H9 (cell line): ENCODE measurements at regions not wholly inside any gene's neighbourhood (a gene's known extent, or its start where the extent isn't known, plus 50 kb on each side); places are given as distances from the start of the nearest gene placed in this dataset.

ENCODE experiments used
- DNase-seq: peaks from one replicate; pipeline ENCODE4 v3.0.0-alpha.2; 2017
- H2AFZ ChIP-seq: one replicate; pipeline ENCODE4 v1.6.1; 2013; ENCODE audit warnings: mild to moderate bottlenecking, low read length, control low read depth, moderate library complexity
- H2AK5ac ChIP-seq: 2 replicates; pipeline ENCODE4 v1.6.1; 2013; ENCODE audit warnings: low read length, control low read depth, mixed read lengths; ENCODE audit not compliant: insufficient read length
- H2BK120ac ChIP-seq: one replicate; pipeline ENCODE4 v1.6.1; 2013; ENCODE audit warnings: low read depth, mild to moderate bottlenecking, low read length, control low read depth, inconsistent platforms; ENCODE audit not compliant: poor library complexity, severe bottlenecking
- H2BK12ac ChIP-seq: 2 replicates; pipeline ENCODE4 v1.6.1; 2013; ENCODE audit warnings: low read length, control low read depth, mixed read lengths, low read depth; ENCODE audit not compliant: insufficient read length
- H2BK15ac ChIP-seq: 2 replicates; pipeline ENCODE4 v1.6.1; 2013; ENCODE audit warnings: low read depth, low read length, control low read depth
- H2BK20ac ChIP-seq: one replicate; pipeline ENCODE4 v1.6.1; 2013; ENCODE audit warnings: low read depth, mild to moderate bottlenecking, low read length, control low read depth, inconsistent platforms; ENCODE audit not compliant: poor library complexity, severe bottlenecking
- H2BK5ac ChIP-seq: 2 replicates; pipeline ENCODE4 v1.6.1; 2013; ENCODE audit warnings: low read length, control low read depth, mixed read lengths; ENCODE audit not compliant: insufficient read length
- H3K14ac ChIP-seq: 2 replicates; pipeline ENCODE4 v1.6.1; 2013; ENCODE audit warnings: low read length, control low read depth; ENCODE audit not compliant: insufficient read depth
- H3K18ac ChIP-seq: 2 replicates; pipeline ENCODE4 v1.6.1; 2013; ENCODE audit warnings: low read depth, mild to moderate bottlenecking, mixed read lengths, low read length, control low read depth; ENCODE audit not compliant: insufficient read length
- H3K23ac ChIP-seq: 2 replicates; pipeline ENCODE4 v1.6.1; 2013; ENCODE audit warnings: low read length, control low read depth, mixed read lengths, low read depth; ENCODE audit not compliant: insufficient read length
- H3K23me2 ChIP-seq: 2 replicates; pipeline ENCODE4 v1.6.1; 2013; ENCODE audit warnings: low read depth, mild to moderate bottlenecking, mixed read lengths, low read length, control low read depth; ENCODE audit not compliant: insufficient read length, poor library complexity, severe bottlenecking
- H3K27ac ChIP-seq: 2 replicates; pipeline ENCODE4 v1.5.1; 2013; ENCODE audit warnings: low read length, control low read depth, mixed read lengths, low read depth; ENCODE audit not compliant: insufficient read length
- H3K27me3 ChIP-seq: 2 replicates; pipeline ENCODE4 v1.6.1; 2013; ENCODE audit warnings: low read length, control low read depth, inconsistent platforms; ENCODE audit not compliant: insufficient read depth
- H3K4ac ChIP-seq: 2 replicates; pipeline ENCODE4 v1.6.1; 2013; ENCODE audit warnings: low read depth, mild to moderate bottlenecking, control low read depth, inconsistent platforms, low read length, moderate library complexity
- H3K4me1 ChIP-seq: 2 replicates; pipeline ENCODE4 v1.6.1; 2013; ENCODE audit warnings: low read length, control low read depth, inconsistent platforms; ENCODE audit not compliant: insufficient read depth
- H3K4me2 ChIP-seq: 2 replicates; pipeline ENCODE4 v1.6.1; 2013; ENCODE audit warnings: low read length, control low read depth, mixed read lengths; ENCODE audit not compliant: insufficient read length, insufficient read depth
- H3K56ac ChIP-seq: 2 replicates; pipeline ENCODE4 v1.6.1; 2013; ENCODE audit warnings: low read depth, mild to moderate bottlenecking, mixed read lengths, low read length, control low read depth; ENCODE audit not compliant: insufficient read length
- H3K79me1 ChIP-seq: 2 replicates; pipeline ENCODE4 v1.6.1; 2013; ENCODE audit warnings: low read depth, mild to moderate bottlenecking, moderate library complexity, low read length, control low read depth, inconsistent platforms; ENCODE audit not compliant: insufficient read depth, poor library complexity, severe bottlenecking
- H3K79me2 ChIP-seq: 2 replicates; pipeline ENCODE4 v1.6.1; 2013; ENCODE audit warnings: low read length, control low read depth, inconsistent platforms; ENCODE audit not compliant: insufficient read depth
- H3K9ac ChIP-seq: 2 replicates; pipeline ENCODE4 v1.6.1; 2013; ENCODE audit warnings: low read length, control low read depth, mixed read lengths; ENCODE audit not compliant: insufficient read length; ENCODE audit errors: extremely low read depth
- H3K9me3 ChIP-seq: one replicate; pipeline ENCODE4 v1.6.1; 2013; ENCODE audit warnings: low read depth, low read length, inconsistent platforms; ENCODE audit not compliant: control insufficient read depth
- H3T11ph ChIP-seq: one replicate; pipeline ENCODE4 v1.6.1; 2013; ENCODE audit warnings: mild to moderate bottlenecking, low read length, control low read depth, inconsistent platforms
- H4K20me1 ChIP-seq: one replicate; pipeline ENCODE4 v1.6.1; 2013; ENCODE audit not compliant: control insufficient read depth, insufficient read length, insufficient read depth
- H4K5ac ChIP-seq: 2 replicates; pipeline ENCODE4 v1.6.1; 2013; ENCODE audit warnings: low read depth, mild to moderate bottlenecking, mixed read lengths, low read length, control low read depth; ENCODE audit not compliant: insufficient read length
- H4K8ac ChIP-seq: replicated peaks from 2 replicates; pipeline ENCODE4 v1.6.1; 2013; ENCODE audit warnings: low read length, control low read depth, mixed read lengths, low read depth; ENCODE audit not compliant: insufficient read length
- H4K91ac ChIP-seq: 2 replicates; pipeline ENCODE4 v1.6.1; 2013; ENCODE audit warnings: low read depth, mild to moderate bottlenecking, moderate library complexity, mixed read lengths, low read length, control low read depth; ENCODE audit not compliant: insufficient read length
- H3K27ac Mint-ChIP-seq, 3 experiments: 2 replicates in 2 of 3; 3 replicates in 1 of 3; pipeline ENCODE4 v1.8.0; 2020 to 2021; ENCODE audit warnings: mixed read lengths in 3 of 3, mild to moderate bottlenecking in 1 of 3, moderate library complexity in 1 of 3
- H3K27me3 Mint-ChIP-seq: 2 replicates; pipeline ENCODE4 v1.8.0; 2021; ENCODE audit warnings: low read depth, mild to moderate bottlenecking, moderate library complexity, mixed read lengths
- H3K36me3 Mint-ChIP-seq, 3 experiments: 2 replicates in 2 of 3; 3 replicates in 1 of 3; pipeline ENCODE4 v1.8.0; 2020 to 2021; ENCODE audit warnings: low read depth in 3 of 3, mixed read lengths in 3 of 3; ENCODE audit not compliant: insufficient read depth in 1 of 3
- H3K4me1 Mint-ChIP-seq, 2 experiments: 2 replicates each; pipeline ENCODE4 v1.8.0; 2020; ENCODE audit warnings: mixed read lengths in 2 of 2
- H3K4me3 Mint-ChIP-seq, 2 experiments: 2 replicates in 1 of 2; 3 replicates in 1 of 2; pipeline ENCODE4 v1.8.0; 2020 to 2021; ENCODE audit warnings: mild to moderate bottlenecking in 2 of 2, mixed read lengths in 2 of 2, moderate library complexity in 1 of 2
- H3K9me3 Mint-ChIP-seq, 2 experiments: 2 replicates in 1 of 2; 3 replicates in 1 of 2; pipeline ENCODE4 v1.8.0; 2020; ENCODE audit warnings: mild to moderate bottlenecking in 2 of 2, mixed read lengths in 2 of 2, moderate library complexity in 1 of 2
- TF ChIP-seq, protein P1 (sequence below): fragments of 200-600 bp; sonication (generic); conservative IDR thresholded peaks from 3 replicates; pipeline ENCODE4 v1.8.0; 2021; ENCODE audit warnings: antibody characterized with exemption, mild to moderate bottlenecking

DNA sequence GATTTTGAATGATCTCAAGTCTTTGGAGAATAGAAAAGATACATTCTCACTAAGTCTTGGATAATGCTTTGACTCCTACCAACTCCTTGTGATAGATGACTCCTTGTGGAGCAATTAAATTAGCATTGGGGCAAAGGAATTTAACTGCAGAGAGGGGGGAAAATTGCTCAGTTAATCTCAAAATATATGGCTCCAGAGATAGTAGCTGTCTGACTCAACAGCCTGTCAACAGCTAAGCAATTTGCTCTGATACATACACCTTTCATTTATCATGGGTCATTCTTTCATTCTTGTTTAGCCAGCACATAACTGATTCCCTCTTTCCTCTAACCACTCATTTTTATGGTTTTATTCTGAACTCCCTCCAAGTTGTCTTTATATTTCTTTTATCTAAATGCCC lies 225.6 kb upstream of the OBI1 start:
- H3K56ac ChIP-seq, result no peak overlapping the region
- H3K79me2 ChIP-seq, result no peaks in the 10 kb centered on the region
- no peak overlapping the region for H3K9ac ChIP-seq
- no peak overlapping the region for H3K23ac ChIP-seq
- no peak overlapping the region for H2BK12ac ChIP-seq
- H3K27me3 ChIP-seq, result no peaks in the 10 kb centered on the region
- no peaks in the 10 kb centered on the region for H3K79me1 ChIP-seq
- no peak overlapping the region for H3K27ac ChIP-seq
- H3K4me1 ChIP-seq, result no peaks in the 10 kb centered on the region
- Mint-ChIP-seq H3K27ac (no peak overlapping the region), H3K36me3 (no peaks in the 10 kb centered on the region), H3K27me3 (no peaks in the 10 kb centered on the region), H3K4me3 (no peak overlapping the region), H3K4me1 (peaks cover 0 to 5% of the 10 kb centered on the region in 2 experiments), H3K9me3 (no peaks in the 10 kb centered on the region)
- H4K8ac ChIP-seq, result no peak overlapping the region
- no peaks in the 10 kb centered on the region for H3K9me3 ChIP-seq
- no peak overlapping the region for H4K91ac ChIP-seq
- H2AK5ac ChIP-seq, result no peak overlapping the region
- no peak overlapping the region for H3T11ph ChIP-seq
- no peak overlapping the region for H4K5ac ChIP-seq
- no peaks in the 10 kb centered on the region for H4K20me1 ChIP-seq
- H2BK20ac ChIP-seq, result no peak overlapping the region
- no peak overlapping the region for H3K4me2 ChIP-seq
- H3K4ac ChIP-seq, result no peak overlapping the region
- H2BK5ac ChIP-seq, result no peak overlapping the region
- no peak overlapping the region for H3K14ac ChIP-seq
- H3K23me2 ChIP-seq, result no peaks in the 10 kb centered on the region
- H2BK15ac ChIP-seq, result no peak overlapping the region
- H3K18ac ChIP-seq, result no peak overlapping the region
- H2BK120ac ChIP-seq, result no peak overlapping the region
- no peak for DNase-seq
- TF ChIP-seq, protein P1, sequence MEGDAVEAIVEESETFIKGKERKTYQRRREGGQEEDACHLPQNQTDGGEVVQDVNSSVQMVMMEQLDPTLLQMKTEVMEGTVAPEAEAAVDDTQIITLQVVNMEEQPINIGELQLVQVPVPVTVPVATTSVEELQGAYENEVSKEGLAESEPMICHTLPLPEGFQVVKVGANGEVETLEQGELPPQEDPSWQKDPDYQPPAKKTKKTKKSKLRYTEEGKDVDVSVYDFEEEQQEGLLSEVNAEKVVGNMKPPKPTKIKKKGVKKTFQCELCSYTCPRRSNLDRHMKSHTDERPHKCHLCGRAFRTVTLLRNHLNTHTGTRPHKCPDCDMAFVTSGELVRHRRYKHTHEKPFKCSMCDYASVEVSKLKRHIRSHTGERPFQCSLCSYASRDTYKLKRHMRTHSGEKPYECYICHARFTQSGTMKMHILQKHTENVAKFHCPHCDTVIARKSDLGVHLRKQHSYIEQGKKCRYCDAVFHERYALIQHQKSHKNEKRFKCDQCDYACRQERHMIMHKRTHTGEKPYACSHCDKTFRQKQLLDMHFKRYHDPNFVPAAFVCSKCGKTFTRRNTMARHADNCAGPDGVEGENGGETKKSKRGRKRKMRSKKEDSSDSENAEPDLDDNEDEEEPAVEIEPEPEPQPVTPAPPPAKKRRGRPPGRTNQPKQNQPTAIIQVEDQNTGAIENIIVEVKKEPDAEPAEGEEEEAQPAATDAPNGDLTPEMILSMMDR, result no peak
- H2AFZ ChIP-seq, result no peak overlapping the region
